GM18511 (cell line): ENCODE measurements at regions not wholly inside any gene's neighbourhood (a gene's known extent, or its start where the extent isn't known, plus 50 kb on each side); places are given as distances from the start of the nearest gene placed in this dataset.
"Not testable (repeated sequence)": the region's sequence is repeated elsewhere in the genome, so short reads cannot be mapped to it uniquely, and the experiment has no call there.

Experiments used
- ATAC-seq: cut with Tn5 transposase; IDR thresholded peaks from one replicate; pipeline ENCODE4 v1.9.1; 2021; ENCODE audit warnings: mild to moderate bottlenecking, moderate library complexity; ENCODE audit not compliant: unreplicated experiment

DNA sequence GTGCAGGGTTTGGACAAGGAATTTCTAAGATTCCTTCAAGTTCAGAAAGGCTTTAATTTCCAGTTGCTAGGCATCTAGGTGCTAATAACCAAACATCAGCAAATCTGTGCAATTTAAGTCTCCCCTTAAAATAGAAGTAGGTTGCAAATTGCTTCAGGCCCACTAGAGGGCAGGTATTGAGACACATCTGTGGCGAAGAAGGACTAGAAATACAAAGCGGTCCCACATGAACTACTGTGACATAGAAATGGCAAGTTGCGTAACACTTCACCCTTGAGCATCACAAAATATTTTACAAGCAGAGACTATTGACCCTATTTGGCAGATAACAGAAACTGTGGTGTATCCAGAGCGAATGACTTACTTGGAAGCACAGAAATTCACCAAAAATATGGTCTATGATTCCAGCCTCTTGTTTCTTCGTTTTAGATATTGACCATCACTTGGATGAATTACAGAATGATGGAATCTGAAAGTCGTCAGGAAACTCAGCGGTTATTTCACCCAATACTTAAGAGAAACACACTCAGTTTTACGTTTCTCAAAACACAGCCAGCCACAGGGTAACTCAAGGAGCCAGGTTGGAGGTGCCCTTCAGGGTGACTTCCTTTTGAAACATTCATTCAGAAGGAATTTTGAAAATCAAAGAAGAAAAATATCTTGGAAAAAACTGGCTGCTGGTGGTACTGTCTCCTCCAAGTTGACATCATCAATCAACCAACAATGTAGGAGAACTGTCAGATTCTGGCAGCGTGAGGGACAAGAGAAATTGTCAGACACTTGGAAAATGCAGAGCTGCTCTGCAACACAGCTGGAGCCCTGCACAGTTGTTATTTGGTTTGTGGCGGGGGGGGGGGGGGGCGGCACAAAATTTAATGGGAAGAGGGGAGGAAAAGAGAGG lies 256.3 kb upstream of the MINDY3 start:
- ATAC-seq, result peak; percentile 68

DNA sequence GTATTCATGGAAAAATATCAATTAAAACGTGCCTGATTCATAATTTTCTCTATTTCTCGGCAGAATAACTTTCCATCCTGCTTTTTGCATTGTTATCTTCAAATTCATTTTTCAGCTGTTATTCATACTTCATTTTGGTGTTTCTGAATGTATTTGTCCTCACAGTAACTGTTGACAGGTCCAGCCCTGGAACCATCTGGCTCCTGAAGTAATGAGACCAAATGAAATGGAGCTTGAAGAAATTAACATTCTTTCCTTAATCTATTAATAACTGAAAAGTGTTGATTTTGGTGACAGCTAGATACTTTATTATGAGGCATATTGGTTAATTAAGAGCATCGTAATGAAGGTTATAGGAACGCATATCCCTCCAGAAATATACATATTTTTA lies 257.0 kb upstream of the MINDY3 start:
- no peak for ATAC-seq

DNA sequence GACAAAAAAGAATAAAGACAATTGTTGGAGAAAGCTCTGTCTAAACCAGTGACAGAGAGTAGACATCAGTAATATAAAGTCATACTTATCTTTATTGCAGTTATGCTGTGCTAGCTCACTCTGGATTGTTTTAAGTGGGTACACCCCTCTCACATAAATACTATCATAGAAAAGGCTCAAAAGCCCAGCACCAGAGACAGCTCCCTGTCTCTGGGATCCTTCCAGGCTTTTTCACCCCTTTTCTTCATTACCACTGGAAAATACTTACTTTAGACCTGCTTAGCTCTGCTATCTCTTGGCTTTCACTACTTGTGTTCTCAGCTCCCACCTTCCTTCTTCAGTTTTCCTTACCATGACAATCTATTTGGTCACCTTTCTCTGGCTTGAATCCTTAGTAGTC lies 259.1 kb upstream of the MINDY3 start:
- no peak for ATAC-seq

DNA sequence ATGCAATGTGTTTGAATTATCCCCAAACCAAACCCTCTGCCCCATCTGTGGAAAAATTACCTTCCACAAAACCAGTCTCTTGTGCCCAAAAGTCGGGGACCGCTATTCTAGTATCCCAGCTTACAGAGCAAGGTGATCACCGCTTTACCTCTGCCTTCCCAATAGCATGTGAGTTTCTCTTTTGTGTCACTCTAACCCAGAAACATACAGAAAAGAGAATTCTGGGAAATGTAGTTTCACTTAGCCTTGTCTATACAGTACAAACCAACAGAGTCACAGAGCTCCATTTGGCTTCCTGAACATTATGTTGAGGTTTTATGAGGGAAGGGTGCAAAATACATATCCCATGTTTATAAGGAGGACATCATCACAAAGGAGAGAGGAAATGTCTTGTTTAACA lies 260.3 kb upstream of the MINDY3 start:
- ATAC-seq, result no peak

DNA sequence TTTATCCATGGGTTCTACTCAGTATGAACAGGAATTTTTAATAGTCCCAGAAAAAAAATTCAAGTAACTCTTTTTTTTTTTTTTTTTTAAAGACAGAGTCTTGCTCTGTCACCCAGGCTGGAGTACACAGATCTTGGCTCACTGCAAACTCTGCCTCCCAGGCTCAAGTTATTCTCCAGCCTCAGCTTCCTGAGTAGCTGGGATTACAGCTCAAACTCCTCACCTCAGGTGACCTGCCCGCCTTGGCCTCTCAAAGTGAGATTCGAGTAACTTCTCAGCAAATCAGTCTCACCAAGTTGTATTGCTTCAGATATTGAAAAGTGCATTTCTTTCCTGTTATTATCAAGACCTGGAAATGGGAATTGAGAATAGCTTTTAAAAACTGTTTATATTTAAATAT lies 281.2 kb upstream of the MINDY3 start:
- ATAC-seq, result no peak

DNA sequence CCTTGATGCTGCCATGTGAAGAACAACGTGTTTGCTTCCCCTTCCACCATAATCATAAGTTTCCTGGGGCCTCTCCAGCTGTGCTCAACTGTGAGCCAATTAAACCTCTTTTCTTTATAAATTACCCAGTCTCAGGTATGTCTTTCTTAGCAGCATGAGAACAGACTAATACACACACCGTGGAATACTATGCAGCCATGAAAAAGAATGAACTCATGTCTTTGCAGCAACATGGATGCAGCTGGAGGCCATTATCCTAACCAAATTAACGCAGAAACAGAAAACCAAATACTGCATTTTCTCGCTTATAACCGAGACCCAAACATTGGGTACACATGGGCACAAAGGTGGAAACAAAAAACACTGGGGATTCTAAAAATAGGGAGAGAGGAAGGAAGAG lies 286.7 kb upstream of the MINDY3 start:
- no peak for ATAC-seq

DNA sequence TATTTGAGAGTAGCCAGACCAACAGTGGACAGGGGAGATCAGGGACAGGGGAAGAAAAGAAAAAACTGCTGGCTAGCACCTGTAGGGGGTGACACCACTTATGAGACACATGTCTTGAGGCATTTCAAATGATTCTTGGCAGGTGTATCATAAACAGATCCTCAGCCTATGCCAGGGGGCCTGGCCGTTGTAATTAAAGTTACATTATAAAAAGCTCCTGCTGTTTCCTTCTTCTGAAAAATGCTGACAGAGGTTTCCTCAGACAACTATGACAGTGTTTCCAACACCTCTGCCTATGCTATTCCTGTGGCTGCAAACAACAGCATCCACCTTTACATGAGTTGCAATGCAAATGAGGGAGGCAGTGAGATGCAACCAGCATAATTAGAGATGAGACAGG lies 281.0 kb upstream of the PTER start:
- no peak for ATAC-seq

DNA sequence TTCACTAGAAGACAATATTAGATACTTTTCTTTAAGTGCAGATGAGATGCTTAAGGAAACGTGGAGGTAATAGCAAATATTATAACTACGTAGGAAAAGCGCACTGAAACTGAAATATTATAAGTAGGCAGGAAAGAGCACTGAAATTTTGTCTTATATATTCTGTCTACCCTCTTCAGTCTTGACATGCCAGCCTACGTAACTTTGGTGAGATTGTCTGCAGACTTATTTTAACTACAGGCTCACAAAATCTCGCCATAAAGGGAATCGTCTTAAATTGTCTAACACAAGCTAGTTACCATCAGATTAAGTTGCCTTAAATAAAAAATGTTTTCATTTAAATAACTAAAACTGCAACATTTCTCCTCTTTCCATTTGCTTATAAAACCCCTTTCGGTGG lies 280.1 kb upstream of the PTER start:
- no peak for ATAC-seq

DNA sequence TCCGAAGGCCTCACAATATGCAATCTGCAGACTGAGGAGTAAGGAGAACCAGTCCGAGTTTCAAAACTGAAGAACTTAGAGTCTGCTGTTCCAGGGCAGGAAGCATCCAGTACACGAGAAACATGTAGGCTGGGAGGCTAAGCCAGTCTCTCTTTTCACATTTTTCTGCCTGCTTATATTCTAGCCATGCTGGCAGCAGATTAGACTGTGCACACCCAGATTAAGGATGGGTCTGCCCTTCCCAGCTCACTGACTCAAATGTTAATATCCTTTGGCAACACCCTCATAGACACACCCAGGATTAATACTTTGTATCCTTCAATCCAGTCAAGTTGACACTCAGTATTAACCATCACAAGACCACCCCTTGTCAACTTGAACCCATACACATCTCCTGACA lies 271.7 kb upstream of the PTER start:
- ATAC-seq, result not testable (repeated sequence)

DNA sequence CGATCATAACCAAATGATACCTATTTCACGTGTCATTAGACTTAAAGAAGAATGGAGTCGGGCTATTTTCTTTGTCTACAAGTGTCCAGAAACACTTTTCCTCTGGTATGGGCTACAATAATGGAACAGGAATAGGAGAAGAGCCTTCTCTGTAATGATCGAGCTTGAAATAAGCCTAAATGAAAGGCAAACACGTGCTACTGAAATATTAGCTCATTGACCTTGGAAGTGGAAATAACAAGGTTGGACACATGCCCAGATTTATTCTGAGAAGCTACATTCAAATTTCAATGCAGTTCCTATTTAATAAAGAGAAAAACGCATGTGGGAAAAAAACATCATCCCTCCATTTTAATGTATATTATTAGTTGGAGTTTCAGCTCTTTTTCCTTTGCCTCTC lies 254.7 kb upstream of the PTER start:
- ATAC-seq, result no peak

DNA sequence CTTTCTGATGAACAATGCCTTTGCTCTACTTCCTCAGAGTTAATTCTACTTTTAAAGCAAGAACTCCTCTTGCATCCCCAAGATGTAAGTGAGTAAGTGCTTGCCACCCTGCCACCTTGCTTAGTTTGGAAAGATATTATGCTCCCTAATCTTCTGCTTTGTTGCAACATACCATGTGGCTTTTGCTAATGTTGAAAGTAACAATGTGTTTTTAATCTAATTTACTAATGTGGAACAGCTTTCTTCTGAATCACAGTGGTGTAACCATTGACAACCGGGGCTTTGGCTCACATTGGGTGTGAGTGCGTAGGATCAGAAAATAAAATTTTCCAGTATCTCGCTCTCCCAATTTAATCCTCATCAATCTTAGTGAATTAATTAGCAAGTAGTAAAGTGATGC lies 254.1 kb upstream of the PTER start:
- no peak for ATAC-seq

DNA sequence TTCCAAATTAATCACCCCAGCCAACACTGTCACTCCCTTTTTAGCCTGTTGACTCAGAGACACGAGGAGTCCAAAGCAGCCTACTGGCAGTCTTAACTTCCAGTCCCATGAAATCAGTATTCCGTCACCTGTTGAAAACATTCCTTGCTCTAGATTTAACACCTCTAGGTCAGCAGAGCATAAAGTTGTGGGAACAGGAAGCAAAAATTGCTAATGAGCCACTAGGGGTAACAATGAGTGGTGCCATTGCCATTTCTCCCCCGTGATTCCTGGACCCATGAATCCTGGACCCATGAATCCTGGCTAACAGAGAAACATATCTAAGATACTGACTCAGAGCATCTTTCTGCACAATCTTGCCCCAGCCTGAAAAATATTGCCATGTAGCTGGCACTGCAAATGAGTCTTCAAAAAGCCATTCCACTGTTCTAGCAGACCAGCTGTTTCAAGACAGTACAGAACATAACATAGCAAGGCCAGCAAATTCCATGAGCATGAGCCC lies 252.7 kb upstream of the PTER start:
- no peak for ATAC-seq

DNA sequence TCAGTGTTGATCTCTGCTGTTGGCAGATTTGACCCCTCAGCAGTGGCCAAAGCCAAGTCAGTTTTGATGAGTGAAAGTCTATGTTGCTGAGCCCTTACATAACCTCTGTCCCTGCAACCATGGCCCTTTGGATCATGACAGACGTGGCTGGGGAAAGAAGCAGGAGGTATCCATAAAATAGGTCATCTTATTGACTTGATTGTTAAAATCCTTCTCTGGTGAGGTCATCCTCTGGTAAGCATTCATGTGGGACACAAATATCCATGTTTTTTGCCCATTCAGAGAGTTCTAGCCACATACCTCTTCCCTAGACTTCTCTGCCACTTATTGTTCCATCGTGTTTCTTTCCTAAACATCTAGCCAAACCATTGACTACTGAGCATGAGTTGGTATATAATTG lies 251.9 kb upstream of the PTER start:
- ATAC-seq, result no peak

DNA sequence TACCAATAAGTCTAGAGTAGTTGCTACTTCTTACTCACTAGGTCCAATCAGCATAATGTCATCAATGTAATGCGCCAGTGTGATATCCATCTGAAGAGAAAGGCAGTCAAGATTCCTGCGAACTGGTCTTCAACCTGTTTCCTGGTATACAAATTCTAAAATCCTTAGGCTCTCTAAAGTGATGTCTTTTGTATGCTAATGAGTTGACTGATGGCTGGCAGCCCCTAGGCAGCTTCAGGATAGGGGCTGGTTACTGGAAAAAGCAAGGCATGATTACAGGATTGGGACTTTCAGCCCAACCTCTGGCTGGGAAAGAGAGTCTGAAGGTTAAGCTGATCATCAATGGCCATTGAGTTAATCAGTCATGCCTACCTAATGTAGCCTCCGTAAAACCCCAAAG lies 250.2 kb upstream of the PTER start:
- no peak for ATAC-seq

DNA sequence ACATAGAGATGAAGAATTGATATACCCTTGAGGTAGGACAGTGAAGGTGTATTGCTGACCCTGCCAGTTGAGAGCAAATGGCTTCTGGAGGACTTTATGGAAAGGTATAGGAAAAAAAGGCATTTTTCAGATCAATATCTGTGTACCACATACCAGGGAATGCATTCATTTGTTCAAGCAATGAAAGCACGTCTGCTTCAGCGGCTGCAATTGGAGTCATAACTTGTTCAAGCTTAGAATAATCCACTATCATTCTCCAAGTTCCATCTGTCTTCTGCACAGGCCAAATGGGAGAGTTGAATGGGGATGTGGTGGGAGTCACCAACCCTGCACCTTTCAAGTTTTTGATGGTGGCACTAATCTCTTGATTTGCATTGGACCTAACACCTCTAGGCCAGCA lies 249.6 kb upstream of the PTER start:
- ATAC-seq, result no peak

DNA sequence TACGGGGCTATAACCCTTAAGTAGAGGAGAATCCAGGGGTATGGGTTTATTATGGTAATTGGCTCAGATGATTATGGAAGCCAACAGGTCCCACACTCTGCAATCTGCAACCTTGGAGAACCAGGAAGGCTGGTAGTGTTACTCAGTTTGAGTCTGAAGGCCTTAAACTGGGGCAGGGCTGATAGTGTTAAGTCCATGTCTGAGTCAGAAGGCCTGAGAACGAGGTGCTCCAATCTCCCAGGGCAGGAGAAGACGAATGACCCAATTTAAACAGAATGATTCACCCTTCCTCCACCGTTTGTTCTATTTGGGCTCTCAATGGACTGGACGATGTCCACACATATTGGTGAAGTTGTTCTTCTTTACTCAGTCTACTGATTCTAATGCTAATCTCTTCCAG lies 244.5 kb upstream of the PTER start:
- no peak for ATAC-seq

DNA sequence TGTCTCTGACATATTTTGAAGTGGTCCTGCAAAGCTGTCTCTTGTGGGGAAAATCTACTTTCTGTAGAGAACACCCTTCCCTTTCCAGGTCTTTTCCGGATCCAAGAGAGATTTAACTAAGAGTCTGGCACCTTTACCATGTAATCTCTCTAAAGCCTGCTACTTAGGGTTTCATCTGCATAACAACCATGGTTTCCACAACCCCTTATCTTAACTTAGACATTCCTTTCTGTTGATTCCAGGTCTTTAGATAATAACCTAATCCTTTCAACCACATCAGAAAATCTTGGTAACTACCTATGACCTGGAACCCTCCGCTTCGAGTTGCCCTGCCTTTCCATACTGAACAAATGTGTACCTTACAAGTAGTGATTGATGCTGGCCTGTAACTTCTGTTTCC lies 243.6 kb upstream of the PTER start:
- no peak for ATAC-seq

DNA sequence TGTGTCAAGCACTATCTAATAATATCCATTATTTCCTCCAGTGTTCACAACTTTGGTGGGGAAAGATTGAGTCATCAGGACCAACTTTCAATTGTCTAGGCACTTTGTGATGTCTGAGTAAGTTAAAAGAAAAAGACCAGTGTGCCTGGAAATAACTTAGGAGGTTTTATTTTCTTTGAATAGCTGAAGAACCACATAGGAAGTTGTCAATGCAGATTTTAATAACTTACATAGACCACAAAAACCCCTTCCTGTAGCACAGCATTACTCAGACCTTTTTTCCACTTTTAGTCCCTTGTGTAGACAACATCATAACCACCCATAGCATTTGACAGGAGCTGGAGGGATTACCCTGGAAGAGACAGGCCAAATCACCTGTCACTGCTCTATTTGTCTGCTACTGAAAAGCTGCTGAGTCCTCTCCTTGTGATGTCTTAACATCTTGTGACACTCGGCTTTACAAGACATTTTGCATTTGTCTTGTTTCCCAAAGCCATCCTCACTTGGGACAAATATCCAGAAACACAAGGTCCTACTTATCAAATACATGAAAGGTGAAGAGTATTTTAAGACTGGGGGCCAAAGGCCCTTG lies 241.5 kb upstream of the PTER start:
- peak; percentile 96 for ATAC-seq

DNA sequence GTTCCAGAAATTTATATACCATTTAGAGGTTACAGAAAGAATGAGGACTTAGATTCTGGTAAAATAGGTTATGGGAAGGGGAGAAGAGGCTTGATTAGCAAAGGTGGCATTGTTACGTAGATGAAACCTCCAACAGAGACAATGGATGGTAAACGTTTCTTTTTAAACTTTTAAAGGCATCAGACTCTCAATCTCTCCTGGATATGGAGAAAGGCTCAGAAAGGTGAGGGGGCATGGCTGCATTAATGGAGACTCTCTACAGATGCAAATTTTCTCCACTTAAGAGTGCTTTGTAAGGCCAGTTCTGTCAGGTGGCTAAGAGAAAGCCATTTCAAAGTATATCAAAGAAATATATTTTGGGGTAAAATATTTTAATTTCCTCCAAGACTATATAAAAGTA lies 240.9 kb upstream of the PTER start:
- ATAC-seq, result no peak

DNA sequence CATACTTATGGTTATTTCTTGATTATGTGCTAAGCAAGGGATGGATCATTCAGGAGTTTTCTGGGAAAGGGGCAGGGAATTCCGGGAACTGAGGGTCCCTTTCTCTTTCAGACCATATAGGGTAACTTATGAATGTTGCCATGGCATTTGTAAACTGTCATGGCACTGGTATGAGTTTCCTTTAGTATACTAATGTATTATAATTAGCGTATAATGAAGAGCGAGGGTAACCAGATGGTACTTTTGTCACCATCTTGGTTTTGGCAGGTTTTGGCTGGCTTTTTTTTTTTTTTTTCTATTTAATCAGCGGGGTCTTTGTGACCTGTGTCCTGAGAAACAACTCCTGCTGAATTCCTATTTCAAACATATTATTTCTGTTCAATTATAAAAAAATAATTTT lies 237.6 kb upstream of the PTER start:
- ATAC-seq, result no peak

DNA sequence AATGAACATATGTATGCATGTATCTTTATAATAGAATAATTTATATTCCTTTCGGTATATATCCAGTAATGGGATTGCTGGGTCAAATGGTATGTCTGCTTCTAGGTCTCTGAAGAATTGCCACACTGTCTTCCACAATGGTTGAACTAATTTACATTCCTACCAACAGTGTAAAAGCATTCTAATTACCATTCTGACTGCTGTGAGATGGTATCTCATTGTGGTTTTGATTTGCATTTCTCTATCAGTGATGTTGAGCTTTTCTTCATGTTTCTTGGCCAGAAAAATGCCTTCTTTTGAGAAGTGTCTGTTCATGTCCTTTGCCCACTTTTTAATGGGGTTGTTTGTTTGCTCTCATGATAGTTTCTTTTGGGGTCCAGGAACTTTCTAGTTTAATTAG lies 213.2 kb upstream of the PTER start:
- ATAC-seq, result not testable (repeated sequence)

DNA sequence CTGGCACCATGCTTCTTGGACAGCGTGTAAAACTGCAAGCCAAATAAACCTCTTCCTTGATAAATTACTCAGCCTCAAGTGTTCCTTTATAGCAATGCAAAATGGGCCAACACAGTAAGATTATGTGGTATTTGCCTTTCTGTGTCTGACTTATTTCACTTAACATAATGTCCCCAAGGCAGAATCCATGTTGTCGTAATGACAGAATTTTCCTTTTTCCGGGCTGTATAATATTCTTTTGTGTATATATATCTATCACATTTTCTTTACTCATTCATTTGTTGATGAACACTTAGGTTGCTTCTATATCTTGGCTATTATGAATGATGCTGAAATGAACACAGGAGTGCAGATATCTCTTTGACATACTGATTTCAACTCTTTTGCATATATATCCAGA lies 209.1 kb upstream of the PTER start:
- no peak for ATAC-seq

DNA sequence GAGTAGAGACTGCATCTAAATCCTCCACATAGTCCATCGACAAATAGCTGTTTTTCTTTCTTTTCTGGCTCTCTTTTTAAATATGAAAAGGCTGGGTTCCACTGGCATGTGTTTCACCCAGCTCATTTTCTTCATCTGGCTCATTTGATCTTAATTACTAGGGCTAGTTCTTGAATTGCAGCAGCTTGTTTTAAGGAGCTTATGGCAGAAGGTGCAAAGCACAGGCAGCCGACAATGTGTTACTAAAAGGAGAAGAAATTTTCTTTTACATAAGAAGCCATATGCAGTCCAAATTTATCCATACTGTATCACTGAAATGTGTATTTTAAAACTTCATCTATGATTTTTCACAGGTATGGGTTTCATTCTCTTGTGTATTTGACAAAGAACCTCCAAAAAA lies 205.6 kb upstream of the PTER start:
- ATAC-seq, result no peak
